NCI-H748 treated with DMSO at 0.1 percent for 48 hours (cell line): ENCODE measurements at regions not wholly inside any gene's neighbourhood (a gene's known extent, or its start where the extent isn't known, plus 50 kb on each side); places are given as distances from the start of the nearest gene placed in this dataset.

ENCODE experiments used
- DNase-seq: peaks from one replicate; lab custom pipeline; 2025; lab: John Stamatoyannopoulos, UW

- DNase-seq = no peak
Measured at GRCh38 chr20:4513720-4514119, 172.5 kb upstream of the PRNP start.

DNA sequence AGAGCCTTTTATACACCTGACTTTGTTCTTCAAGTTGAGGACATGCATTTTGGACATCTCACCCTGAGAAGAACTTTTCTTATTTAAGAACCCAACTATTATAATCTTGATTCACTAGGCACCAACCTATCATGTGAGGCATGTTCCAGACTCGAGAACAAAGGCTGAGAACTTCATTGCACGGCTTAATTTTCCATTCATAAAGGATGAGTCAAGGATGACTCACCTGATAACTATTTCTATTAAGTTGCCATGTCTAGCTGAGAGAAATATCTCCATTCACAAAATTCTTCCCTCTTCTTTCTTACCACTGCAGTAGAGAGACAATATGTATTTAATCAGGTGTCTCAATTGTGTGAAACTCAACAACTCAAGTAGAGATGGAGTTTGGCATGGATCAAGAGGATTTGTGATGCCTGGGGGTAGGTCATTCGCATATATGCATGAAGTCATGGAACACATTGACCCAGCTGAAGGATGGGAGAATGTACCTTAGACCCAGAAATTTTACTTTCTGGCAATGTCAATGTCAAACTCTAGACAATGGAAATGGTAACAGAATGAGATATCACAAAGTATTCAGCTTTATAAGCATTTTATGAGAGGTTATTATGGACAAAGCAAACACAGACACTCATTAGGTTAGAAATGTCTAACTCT, 173.2 kb upstream of the PRNP start:
- no peak for DNase-seq

GRCh38 chr20:4511776-4512175, 174.5 kb upstream of the PRNP start:
- no peak for DNase-seq

- no peak for DNase-seq
Measured at GRCh38 chr20:4509825-4510522, 176.3 kb upstream of the PRNP start.

GRCh38 chr20:4508773-4509172, 177.5 kb upstream of the PRNP start:
- no peak for DNase-seq

DNA sequence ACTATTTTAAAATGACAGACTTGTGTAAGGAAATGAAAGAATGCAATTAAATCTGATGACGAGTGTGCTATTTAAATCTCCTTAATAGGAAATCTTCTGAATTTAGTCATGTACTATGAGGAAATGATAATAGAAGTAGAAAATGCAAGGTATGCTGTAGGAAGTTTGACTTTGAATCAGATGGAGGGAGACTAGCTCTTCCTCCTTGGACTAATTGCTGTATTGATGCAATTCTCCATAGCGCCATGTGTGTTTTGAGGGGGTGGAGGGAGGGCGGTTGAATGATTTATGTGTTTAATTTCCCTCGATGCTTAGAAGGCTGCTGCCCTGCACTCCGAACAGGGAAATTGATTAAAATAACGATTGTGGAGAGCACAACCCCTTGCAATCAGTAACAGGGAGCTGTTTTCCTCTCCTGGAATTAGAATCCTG, 179.0 kb upstream of the PRNP start:
- DNase-seq = no peak

GRCh38 chr20:4504814-4505213, 181.4 kb upstream of the PRNP start:
- DNase-seq = no peak

GRCh38 chr20:4502756-4503155, 183.5 kb upstream of the PRNP start:
- DNase-seq = no peak

GRCh38 chr20:4493386-4493785, 192.9 kb upstream of the PRNP start:
- DNase-seq = no peak

GRCh38 chr20:4491643-4492042, 194.6 kb upstream of the PRNP start:
- no peak for DNase-seq

DNA sequence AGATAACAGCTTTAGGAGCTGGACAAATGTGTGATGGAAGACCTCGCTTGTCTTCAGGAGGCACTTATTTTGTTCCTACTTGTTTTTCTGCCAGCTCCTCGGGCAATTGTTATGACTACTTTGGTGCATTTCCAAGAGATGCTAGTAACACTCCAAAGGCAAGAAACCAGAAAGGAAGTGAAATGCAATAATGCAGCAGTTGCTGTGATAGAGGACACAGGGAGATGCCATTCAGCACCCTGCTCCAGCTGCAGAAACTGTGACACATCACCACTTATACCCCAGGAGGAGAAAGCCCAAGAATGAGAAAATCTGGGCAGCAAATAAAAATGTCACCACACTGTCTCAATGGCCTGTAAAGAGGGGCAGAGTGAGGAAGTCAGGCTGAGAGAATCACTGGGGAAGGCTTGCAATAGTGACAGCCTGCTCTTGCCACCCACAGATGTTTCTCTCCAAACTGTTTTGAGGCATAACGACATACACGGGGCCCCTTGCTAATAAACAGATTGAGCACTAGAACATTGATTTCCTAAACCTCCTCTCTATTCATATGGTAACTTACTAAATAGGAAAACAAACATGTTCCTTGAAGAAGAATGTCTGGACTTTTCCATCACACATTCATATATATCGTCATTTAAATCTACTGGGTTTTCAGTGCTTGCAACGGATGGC, 195.5 kb upstream of the PRNP start:
- DNase-seq = no peak

- DNase-seq = no peak
Measured at GRCh38 chr20:4490045-4490444, 196.2 kb upstream of the PRNP start.

- DNase-seq = no peak
Measured at GRCh38 chr20:4488407-4489339, 197.6 kb upstream of the PRNP start.

- DNase-seq = no peak
Measured at GRCh38 chr20:4484379-4484997, 201.8 kb upstream of the PRNP start.

- no peak for DNase-seq
Measured at GRCh38 chr20:4483961-4484360, 202.3 kb upstream of the PRNP start.

GRCh38 chr20:4483486-4483885, 202.8 kb upstream of the PRNP start:
- no peak for DNase-seq

GRCh38 chr20:4480104-4480503, 206.2 kb upstream of the PRNP start:
- DNase-seq = no peak

GRCh38 chr20:4476903-4477500, 209.3 kb upstream of the PRNP start:
- no peak for DNase-seq

DNA sequence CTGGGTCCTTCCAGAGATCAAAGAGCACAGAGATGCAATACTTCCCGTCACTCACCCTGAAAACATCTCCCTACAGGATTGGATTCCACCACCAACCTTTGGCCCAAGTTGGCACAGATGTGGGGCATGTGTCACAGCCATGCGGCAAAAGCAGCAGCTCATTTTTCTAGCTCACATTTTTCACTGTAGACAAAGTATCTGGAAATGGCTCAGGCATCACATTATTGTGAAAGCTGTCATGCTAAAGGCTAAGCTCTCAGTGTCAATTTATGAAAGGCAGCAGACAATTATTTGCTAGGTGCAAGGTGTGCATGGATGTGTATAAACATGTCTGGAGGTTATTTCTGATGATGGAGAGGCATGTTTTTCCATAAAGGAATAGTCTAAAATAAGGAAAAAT, 213.3 kb upstream of the PRNP start:
- no peak for DNase-seq

- no peak for DNase-seq
Measured at GRCh38 chr20:4471221-4471620, 215.0 kb upstream of the PRNP start.

GRCh38 chr20:4470375-4470774, 215.9 kb upstream of the PRNP start:
- no peak for DNase-seq
